Right lobe of liver (tissue), 4 donors: ENCODE measurements at regions not wholly inside any gene's neighbourhood (a gene's known extent, or its start where the extent isn't known, plus 50 kb on each side); places are given as distances from the start of the nearest gene placed in this dataset.

Experiments used
- POLR2A ChIP-seq: fragments of 450-650 bp; IDR thresholded peaks from one replicate; pipeline ENCODE4 v1.6.1; 2017; ENCODE audit warnings: antibody characterized with exemption, mild to moderate bottlenecking
- TF ChIP-seq, protein P1 (sequence below), 4 donors: fragments of 200-600 bp in 3 of 4; fragments of 450-650 bp in 1 of 4; IDR thresholded peaks; one replicate each; pipeline versions ENCODE4 v1.5.1 to v1.8.0; 2016 to 2022; ENCODE audit warnings: antibody characterized with exemption in 4 of 4, mild to moderate bottlenecking in 2 of 4
- donor health status: DM: no; HTN: no; CAD: no.
- donor health status: DM: no; HTN: no; CAD: no.
- donor health status: DM: no; HTN: yes; CAD: no.

DNA sequence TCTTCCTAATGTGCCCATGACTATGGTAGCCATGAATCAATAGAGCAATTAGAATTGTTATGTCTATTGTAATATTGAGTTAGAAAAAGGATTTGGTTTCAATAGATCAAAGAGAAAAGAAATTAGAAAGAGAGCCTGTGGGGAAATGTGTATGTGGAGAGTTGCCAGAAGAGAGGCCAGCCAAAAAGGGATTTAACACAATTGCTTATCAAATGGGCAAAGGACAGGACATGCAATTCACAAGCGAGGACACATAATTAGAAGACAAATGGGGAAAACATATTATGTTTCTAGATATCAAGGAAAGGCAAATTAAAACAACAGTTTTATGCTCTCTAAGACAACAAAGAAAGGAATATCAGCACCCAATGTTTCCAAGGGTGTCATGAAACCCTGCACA, 403.2 kb upstream of the KLHL29 start:
- TF ChIP-seq, protein P1, sequence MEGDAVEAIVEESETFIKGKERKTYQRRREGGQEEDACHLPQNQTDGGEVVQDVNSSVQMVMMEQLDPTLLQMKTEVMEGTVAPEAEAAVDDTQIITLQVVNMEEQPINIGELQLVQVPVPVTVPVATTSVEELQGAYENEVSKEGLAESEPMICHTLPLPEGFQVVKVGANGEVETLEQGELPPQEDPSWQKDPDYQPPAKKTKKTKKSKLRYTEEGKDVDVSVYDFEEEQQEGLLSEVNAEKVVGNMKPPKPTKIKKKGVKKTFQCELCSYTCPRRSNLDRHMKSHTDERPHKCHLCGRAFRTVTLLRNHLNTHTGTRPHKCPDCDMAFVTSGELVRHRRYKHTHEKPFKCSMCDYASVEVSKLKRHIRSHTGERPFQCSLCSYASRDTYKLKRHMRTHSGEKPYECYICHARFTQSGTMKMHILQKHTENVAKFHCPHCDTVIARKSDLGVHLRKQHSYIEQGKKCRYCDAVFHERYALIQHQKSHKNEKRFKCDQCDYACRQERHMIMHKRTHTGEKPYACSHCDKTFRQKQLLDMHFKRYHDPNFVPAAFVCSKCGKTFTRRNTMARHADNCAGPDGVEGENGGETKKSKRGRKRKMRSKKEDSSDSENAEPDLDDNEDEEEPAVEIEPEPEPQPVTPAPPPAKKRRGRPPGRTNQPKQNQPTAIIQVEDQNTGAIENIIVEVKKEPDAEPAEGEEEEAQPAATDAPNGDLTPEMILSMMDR (IDR thresholded peaks at IDR 0.05), result no peak
- no peak for TF ChIP-seq POLR2A
